GM21786 (cell line): ENCODE measurements at regions not wholly inside any gene's neighbourhood (a gene's known extent, or its start where the extent isn't known, plus 50 kb on each side); places are given as distances from the start of the nearest gene placed in this dataset.

Experiments used
- ATAC-seq: cut with Tn5 transposase; IDR thresholded peaks from one replicate; pipeline ENCODE4 v1.9.1; 2021; ENCODE audit not compliant: unreplicated experiment

DNA sequence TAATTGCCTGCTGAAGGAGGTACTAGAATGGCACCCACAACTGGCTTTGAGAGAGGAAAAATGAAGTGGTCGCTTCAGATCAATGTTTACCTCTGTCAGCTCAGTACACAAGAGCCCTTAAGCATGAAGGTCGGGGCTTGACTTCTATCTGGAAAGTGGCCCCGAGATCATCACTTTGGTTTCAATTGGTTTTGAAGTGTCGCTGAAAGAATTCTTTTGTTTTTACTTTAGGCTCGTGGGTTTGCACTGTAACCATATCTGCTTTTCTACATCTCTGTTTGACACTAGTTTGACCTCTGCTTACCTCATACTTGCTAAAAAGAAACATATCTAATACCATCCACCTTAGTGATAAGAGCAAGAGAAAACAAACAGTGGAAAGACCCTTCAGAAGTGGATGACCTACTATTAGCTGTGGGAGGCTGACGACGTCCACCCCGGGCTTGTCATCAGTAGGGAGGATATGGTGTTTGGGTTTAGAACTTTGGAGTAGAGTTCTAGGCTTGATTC is 361.8 kb downstream of the GATA3 start:
- no peak for ATAC-seq

DNA sequence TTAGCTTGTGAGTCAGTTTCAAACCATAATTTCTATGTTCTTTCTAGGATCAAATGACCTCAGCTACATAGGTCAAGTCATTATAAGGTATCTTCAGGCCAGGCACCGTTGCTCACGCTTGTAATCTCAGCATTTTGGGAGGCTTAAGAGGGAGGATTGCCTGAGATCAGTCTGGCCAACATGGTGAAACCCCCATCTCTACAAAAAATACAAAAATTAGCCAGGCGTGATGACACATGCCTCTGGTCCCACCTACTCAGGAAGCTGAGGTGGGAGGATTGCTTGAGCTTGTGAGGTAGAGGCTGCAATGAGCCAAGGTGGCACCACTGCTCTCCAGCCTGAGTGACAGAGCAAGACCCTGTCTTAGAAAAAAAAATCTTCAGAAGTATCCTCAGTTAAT is 362.3 kb downstream of the GATA3 start:
- no peak for ATAC-seq

DNA sequence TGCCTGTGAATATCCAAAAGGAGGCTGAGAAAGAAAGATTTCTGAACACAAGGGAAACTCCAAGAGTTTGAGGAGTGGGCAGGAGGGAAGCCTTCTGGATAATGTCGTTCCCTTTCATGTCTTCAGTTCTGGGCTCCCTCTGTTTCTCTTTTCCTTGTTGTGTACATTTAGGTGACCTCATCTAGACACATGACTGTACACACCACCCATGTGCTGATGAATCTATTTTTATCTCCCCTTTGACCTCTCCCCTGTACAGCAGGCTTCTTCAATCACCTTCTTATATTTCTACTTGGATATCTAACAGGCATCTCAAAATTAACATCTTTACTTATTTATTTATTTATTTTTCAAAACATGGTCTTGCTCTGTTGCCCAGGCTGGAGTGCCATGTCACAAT is 363.1 kb downstream of the GATA3 start:
- ATAC-seq: no peak

DNA sequence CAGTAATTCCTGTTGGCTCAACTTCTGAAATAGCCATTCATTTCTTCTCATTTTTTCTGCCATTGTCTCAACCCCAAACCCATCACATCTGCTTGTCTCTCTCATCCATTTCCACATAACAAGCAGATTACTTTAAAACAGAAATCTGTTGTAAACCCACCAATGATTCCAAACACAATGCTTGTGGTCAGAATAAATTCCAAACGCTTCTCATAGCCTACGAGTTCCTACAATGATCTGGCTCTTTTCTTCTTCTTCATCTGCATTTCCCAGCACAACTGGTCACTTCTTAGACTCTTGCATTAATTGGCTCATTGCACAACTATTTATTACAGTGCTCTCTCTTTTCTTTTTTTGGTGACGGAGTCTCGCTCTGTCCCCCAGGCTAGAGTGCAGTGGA is 364.1 kb downstream of the GATA3 start:
- no peak for ATAC-seq

DNA sequence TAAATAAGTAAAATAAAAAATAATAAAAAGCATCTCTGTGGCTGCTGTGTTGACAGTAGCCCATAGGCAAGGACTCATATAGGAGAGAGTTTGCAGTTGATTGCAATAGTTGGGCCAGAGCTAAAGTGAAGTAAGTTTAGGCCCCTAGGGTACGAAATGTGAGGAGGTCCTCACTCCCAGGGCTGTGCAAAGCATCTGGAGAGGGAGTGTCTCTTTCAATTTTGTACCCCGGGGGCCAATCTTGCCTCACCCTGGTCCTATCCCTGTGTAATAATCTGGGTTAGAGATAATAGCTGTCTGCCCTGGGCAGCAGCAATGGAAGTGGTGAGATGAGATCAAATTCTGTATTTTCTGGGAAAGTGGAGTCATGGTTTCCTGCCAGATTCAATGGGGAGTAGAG is 365.7 kb downstream of the GATA3 start:
- no peak for ATAC-seq

DNA sequence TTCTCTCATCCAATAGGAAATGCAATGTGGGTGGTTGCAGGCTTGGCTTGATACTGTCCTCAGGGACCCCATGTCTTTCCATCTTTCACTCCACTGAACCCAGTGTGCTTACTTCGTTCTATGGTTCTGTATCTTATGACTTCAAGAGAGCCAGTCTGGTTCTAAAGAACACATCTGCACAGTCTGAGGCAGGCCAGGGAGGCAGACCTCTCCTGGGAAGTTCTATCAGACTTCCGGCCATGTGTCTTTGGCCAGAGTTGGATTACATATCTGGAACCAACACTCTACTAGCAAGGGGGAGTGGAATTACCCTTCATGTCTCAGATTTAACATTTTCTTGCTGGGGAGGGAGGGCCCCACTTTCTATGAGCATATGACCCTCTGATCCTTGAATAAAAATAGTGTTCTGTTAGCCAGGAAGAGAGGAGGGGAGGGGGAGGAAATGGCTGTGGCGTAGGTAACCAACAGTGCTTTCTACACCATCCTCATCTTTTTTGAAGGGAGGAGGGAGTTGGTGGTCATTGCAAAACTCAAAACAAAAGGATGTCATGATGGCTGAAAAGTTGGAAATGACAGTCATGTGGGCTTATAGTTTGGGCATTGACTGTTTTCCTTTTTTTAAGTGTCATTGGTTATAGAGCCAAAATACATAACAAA is 370.2 kb downstream of the GATA3 start:
- ATAC-seq: no peak

DNA sequence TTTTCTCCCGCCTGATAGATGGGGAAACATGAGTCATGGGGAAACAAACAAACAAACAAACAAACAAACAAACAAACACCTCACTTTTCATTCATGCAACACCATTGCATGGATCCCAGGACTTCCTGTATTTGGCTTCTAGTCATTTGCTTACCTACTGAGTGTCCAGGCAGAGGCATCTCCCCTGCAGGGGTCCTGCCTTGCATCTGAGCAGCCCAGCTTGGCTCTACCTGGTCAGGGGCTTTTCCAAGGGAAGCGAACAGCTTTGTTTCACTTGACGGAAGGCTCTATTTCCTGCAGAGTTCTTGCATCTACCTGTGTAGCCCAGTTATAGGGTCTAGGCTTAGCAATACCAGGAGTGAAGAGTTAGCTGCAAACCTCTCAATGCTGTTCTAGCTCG is 374.2 kb downstream of the GATA3 start:
- ATAC-seq: no peak

DNA sequence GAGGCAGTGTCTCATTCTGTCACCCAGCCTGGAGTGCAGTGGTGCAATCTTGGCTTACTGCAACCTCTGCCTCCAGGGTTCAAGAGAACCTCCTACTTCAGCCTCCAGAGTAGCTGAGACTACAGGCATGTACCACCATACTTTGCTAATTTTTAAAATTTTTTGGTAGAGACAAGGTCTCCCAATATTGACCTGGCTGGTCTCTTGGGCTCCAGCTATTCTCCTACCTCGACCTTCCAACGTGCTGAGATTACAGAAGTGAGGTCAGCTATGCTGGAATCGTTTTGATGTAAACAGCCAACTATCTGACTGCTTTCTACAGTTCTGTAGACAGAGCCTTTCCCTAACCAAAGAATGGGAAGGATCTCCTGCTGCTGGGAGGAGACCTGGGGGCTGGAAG is 375.8 kb downstream of the GATA3 start:
- ATAC-seq: no peak

DNA sequence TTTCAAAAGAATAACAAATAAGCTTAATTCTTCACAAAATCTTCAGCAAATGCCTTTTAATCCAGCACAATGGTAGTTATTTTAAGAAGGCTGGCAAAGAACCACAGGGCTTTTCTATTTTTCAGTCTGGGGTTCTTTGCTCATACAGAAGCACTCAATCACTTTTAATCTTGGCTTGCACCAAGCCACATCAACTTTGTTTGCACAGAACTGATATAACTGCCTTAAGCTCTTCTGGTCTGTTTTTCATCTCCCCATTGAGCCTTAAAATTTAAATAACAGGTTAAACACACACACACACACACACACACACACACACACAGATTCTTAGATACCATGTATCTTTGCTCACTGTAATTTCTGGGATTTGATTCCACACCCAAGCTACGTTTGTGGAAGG is 377.0 kb downstream of the GATA3 start:
- no peak for ATAC-seq

DNA sequence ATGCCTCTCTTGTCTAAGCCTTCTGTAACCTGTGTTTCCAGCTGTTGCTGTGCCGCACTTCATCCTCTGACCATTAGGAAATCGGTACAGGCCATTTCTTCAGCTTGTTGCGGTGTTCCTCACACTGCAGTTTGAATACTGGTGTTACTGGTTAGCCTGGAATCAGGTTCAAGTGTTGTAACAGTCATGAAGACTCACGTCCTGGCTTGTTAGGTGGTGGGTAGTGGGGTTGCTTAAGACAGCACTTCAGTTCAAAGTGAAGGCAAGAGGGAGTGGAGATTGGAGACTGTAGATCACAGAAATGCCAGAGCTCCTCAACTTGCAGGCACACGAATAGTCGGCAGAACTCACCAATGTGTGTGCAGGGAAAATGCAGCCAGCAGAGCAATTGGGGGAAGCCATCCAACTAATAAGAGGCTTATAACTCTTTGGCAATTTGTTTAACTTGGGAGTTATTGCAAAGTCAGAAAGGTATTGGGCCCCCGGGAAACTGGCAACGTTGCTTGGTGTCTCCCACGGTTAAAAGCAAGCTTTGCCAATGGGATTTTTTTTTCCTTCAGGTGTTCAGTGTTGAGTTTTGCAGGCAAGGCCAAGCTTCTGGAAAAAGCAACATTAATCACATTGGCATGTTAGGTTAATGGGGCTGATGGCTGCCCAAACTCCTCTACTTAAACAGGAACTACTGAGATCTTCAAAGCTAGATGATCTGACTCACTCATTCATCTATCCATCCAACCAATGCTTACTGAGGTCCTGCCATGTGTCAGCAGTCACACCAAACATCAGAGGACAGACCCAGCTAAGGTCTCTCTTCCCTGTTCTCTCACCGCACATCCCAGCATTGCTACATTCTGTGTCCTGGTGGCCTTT is 380.9 kb downstream of the GATA3 start:
- no peak for ATAC-seq

DNA sequence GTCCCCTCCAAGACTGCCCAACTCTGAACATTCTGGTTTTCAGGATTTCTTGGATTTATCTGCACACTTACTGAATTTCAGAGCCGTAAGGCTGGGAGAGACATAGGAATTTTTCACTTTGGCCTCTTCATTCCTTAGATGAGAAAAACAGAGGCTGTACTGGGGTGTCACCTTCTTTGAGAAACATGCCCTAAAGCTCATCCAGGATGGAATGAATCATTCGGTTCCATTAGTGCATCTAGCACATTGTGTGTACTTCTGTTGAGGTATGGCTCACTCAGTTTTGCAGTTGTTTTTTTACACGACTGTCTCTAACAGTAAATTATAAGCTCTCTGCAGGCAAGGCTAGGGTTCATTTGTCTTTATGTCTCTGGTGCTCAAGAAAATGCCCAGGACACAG is 383.4 kb downstream of the GATA3 start:
- no peak for ATAC-seq

DNA sequence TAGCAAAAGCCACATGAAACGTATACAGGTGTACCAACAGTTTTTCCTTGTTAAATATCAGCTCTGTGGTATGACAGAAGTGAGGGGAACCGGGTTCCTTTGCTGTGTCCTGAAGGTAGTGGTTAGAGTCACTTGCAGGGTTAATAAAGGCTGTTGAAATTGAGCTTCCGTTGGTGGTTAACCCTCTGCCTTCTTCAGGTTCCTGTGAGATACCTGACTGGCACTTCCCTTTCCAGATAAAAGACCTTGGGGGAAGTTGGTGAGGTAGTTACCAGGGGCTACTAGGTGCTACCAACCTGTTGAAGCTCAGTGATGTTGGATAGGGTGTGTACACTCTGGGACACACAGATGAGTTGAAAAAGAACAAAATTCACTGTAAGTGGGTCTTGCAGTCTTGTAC is 384.1 kb downstream of the GATA3 start:
- no peak for ATAC-seq

DNA sequence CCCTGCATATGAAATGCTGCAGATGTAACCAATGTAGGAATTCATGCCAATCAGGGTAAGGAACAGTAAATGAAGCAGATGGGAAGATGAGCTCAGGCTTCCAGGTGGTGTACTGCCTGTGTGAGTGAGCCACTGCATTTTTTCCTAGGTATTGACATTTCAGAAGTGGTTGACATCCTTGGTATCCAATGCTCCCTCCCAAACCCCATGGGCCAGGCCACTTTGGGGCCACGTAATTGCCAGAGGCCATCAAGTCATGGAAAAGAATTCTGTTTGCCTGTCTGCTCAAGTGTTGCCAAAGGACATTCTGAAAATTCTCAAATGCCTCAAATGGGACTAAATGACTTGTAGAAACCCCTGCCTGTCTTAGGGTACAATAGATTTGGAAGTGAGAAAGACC is 384.6 kb downstream of the GATA3 start:
- ATAC-seq: no peak

DNA sequence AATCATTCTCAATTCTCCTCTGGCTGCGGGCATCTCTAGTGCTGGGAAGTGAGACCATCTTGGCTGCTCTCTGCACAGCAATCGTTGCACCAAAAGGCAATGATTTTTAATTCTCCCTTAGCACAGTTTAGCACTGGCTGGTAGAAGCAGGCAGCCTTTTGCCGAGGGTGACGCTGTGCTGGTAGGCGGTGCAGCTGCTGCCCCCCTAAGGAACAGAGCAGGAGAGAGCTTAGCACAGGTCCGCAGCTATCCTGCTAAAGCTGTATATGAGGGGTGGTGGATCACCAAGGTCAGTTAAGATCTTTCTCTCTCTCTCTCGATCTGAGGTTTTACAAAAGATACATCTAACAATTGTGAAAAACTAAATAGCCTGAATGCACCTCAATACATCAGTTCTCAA is 390.1 kb downstream of the GATA3 start:
- no peak for ATAC-seq

DNA sequence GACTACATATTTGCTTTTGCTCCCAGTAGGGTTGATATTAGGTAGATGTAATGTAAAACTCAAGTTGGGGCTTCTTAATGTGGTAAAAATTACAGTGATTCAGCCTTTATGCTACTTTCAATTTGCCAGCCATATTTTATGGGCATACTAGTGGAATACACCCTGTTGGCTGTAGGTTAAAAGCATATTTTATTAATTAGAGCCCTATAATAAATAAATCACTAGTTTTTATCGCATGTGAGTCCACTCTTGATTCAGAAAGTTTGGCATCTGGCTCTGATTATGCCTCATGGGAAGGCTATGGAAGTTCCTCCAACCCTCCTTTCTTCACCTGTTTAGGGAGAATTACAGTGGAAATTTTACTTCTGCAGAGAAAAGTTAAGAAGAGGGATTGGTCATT is 390.9 kb downstream of the GATA3 start:
- ATAC-seq: no peak

DNA sequence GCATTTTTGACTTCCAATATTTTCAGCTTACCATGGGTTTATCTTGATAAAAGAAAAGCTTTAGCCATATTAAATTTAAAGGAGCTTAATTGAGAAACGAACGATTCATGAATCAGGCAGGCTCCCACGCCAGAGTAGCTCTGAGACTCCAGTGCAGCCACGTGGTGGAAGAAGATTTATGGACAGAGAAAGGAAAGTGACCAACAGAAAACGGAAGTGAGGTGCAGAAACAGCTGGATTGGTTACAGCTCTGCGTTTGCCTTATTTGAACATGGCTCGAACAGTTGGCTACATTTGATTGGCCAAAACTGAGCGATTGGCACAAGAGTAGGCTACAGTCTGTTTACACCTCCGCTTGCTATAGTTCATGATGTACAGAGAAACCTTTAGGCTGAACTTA is 395.4 kb downstream of the GATA3 start:
- no peak for ATAC-seq

DNA sequence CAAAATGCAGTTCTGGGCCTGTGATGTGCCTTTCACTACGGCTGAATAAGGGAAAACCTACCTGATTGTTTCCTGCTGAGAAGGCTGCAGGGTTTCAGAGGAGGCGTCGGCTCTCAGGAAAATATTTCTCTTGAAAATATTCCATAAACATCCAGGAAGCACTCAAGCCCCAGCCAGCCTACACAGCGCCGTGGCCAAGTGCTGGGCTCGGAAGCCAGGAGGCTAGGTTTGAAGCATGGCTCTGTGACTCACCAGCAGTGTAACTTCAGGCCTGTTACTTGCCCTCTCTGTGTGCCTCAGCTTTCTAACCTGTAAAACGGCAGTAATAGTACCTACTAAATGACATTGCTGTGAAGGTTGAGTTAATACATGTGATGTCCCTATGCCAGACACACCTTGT is 399.1 kb downstream of the GATA3 start:
- no peak for ATAC-seq

DNA sequence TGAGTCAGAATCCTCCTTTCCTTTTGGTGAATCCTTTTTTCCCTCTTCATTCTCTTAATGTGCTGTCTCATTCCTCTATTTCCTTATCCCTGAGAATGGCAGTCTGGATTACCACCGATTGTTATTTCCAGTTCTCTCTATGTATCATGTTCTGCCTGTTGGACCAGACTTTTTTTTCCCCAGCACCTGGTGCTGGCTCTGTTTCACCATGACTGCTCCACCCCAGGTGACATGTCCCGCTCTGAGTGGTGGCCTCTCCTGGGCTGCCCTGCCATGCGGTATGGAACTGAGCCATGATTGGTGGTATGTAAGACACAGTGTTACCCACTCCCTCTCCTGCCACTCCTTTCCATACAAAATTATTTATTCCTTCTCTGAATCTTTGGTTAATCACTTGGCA is 399.9 kb downstream of the GATA3 start:
- no peak for ATAC-seq

DNA sequence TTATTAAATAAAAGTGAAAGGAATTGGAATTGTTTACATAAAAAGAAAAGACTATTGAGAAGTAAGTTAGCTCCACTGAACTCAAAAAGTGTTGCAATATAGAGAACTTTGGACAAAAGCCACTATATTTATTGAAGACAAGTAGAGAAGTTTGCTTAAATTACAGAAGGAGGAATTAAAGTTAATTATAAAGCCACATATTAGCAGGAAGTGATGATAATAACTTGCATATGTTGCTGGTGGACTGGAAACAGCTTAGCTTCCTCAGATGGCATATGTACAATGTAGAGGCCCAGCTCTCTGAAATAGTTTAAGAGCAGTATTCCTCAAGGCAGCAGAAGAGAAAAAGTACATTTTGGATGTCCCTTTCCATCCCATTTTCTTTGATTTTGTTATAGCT is 400.7 kb downstream of the GATA3 start:
- no peak for ATAC-seq

DNA sequence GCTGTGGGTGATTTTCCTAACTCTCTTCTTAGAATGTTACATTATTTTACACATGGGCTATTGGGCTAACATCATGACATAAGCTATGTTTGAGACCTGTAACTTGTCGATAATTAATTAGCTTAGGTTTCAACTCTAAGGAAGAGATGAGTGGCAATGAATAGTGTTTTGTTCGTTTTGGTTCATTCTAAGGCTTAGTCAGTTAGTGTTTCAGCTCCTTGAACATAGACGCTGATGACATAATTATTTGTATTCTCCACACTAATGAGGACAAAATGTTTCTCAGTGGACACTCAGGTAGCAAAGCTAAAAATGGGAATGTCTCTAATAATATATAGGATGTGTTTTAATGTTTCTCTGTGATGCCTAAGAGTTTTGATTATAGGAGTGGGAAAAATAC is 401.9 kb downstream of the GATA3 start:
- ATAC-seq: no peak

DNA sequence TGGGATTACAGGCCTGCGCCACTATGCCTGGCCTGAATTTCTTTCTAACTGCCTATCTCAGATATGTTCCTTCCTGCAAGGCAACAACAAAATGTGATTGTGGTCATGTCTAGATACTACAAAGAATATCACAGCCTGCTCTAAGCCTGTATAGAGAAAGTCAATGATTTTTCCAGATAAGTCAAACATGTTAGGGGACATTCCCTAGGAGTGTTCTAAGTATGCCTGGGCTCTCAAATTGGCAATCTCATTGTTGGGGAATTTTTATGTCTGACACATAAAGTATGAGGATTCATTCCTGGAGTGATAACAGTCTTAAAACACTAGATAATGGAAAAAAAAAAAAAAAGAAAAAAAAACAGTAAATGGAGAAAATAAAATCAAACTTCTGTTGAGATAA is 406.1 kb downstream of the GATA3 start:
- no peak for ATAC-seq

DNA sequence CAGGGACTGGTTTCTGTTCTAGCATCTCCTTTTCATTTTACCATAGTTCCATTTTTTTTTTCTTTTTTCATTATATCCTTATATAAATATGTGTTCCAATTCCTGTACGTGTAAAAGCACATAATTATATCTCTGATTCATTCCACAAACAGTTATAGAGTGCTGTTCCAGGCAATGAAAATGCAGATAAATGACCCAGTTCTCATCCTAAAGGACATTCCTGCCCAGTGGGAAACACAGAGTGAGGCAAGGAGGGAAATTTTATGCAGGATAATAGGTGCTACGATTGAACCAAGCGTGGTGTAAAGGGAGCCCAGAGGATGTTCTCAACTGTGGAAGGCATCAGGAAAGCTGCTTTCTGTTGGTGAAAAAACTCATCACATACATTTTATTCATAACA is 408.1 kb downstream of the GATA3 start:
- no peak for ATAC-seq

DNA sequence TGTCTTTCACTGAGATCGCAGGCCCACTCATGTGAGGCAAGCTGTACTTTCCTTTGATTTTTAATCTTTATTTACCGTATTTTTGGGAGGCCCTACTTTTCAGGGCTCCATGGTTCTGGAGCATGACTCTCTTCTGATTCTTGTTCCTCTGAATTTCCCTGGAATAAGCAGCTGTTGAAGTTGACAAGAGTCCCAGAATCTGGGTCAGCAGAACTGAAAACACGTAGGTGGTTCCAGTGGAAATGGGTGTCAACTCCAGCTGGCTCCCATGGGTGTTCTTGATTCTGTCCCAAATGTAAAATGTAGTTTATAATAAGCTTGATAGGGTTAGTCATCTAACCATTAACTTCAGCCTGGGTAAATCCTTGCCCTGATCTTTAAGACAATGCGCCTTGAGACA is 409.4 kb downstream of the GATA3 start:
- no peak for ATAC-seq
